ENCODE measurements at regions not wholly inside any gene's neighbourhood (a gene's known extent, or its start where the extent isn't known, plus 50 kb on each side); places are given as distances from the start of the nearest gene placed in this dataset.

DNA sequence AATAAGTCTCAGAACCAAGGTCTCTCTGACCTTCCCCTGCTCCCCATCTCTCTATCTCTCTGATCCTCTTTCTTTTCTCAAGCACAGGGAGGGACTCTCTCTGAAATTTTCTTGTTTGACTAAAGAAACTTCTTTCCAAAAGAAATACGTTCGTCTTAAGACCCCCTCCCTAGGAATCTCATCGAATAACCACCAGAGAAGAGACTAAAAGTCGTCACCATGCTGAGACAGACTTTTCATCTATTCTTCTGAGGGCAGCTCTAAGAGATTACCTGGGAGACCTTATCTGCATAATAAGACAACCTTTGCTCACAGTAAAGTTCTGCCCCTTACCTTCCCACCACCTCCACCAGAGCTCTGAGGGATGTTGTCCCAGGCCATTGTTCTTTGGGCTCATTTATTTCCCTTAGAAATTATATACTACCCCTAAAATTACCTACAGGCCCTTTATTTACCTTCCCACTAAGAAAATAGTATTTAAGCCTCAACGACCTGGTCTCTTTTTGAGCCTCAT lies 133.7 kb upstream of the EEF2KMT start:
- TF ChIP-seq POLR2AphosphoS5 (IDR thresholded peaks at IDR 0.05; ENCODE audit: low read depth, low read length) (no peak), POLR2A (IDR thresholded peaks at IDR 0.05; ENCODE audit: low read depth, low read length) (no peak), TAF1 (IDR thresholded peaks at IDR 0.05; ENCODE audit: borderline replicate concordance, low read depth, low read length) (no peak)

All from GM12892 (cell line).